ENCODE measurements at regions not wholly inside any gene's neighbourhood (a gene's known extent, or its start where the extent isn't known, plus 50 kb on each side); places are given as distances from the start of the nearest gene placed in this dataset.

- no peaks in the 10 kb centered on the region for H3K36me3 ChIP-seq (ENCODE audit: insufficient read depth)
- H3K9me2 ChIP-seq (ENCODE audit: insufficient read depth) = peaks cover 6% of the 10 kb centered on the region; the same call in 1 of the 2 replicates
- H4K20me1 ChIP-seq (replicated peaks; ENCODE audit: insufficient read depth) = no peaks in the 10 kb centered on the region
- no peak overlapping the region for H3K4me3 ChIP-seq
- no peak overlapping the region for H3K4me3 Mint-ChIP-seq
- no peaks in the 10 kb centered on the region for H3K36me3 Mint-ChIP-seq (ENCODE audit: low read depth)
- no peak for TF ChIP-seq POLR2AphosphoS5 (IDR thresholded peaks at IDR 0.05; ENCODE audit: low read depth)
- no peak for TF ChIP-seq ZNF114 (CRISPR knock-in tag; IDR thresholded peaks at IDR 0.05)
- no peak for TF ChIP-seq STAT1 (IDR thresholded peaks at IDR 0.05; ENCODE audit: unreplicated experiment)
- TF ChIP-seq ZNF462 (CRISPR knock-in tag; IDR thresholded peaks at IDR 0.05) = no peak
- no peak for TF ChIP-seq EZH2 (IDR thresholded peaks at IDR 0.05; ENCODE audit: low read depth, unreplicated experiment)
- TF ChIP-seq, protein P1, sequence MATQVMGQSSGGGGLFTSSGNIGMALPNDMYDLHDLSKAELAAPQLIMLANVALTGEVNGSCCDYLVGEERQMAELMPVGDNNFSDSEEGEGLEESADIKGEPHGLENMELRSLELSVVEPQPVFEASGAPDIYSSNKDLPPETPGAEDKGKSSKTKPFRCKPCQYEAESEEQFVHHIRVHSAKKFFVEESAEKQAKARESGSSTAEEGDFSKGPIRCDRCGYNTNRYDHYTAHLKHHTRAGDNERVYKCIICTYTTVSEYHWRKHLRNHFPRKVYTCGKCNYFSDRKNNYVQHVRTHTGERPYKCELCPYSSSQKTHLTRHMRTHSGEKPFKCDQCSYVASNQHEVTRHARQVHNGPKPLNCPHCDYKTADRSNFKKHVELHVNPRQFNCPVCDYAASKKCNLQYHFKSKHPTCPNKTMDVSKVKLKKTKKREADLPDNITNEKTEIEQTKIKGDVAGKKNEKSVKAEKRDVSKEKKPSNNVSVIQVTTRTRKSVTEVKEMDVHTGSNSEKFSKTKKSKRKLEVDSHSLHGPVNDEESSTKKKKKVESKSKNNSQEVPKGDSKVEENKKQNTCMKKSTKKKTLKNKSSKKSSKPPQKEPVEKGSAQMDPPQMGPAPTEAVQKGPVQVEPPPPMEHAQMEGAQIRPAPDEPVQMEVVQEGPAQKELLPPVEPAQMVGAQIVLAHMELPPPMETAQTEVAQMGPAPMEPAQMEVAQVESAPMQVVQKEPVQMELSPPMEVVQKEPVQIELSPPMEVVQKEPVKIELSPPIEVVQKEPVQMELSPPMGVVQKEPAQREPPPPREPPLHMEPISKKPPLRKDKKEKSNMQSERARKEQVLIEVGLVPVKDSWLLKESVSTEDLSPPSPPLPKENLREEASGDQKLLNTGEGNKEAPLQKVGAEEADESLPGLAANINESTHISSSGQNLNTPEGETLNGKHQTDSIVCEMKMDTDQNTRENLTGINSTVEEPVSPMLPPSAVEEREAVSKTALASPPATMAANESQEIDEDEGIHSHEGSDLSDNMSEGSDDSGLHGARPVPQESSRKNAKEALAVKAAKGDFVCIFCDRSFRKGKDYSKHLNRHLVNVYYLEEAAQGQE (IDR thresholded peaks at IDR 0.05; ENCODE audit: unreplicated experiment) = no peak
- TF ChIP-seq, protein P2, sequence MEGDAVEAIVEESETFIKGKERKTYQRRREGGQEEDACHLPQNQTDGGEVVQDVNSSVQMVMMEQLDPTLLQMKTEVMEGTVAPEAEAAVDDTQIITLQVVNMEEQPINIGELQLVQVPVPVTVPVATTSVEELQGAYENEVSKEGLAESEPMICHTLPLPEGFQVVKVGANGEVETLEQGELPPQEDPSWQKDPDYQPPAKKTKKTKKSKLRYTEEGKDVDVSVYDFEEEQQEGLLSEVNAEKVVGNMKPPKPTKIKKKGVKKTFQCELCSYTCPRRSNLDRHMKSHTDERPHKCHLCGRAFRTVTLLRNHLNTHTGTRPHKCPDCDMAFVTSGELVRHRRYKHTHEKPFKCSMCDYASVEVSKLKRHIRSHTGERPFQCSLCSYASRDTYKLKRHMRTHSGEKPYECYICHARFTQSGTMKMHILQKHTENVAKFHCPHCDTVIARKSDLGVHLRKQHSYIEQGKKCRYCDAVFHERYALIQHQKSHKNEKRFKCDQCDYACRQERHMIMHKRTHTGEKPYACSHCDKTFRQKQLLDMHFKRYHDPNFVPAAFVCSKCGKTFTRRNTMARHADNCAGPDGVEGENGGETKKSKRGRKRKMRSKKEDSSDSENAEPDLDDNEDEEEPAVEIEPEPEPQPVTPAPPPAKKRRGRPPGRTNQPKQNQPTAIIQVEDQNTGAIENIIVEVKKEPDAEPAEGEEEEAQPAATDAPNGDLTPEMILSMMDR (conservative IDR thresholded peaks at IDR 0.05; ENCODE audit: low read depth in 2 of 2) = no peak
- TF ChIP-seq, protein P3, sequence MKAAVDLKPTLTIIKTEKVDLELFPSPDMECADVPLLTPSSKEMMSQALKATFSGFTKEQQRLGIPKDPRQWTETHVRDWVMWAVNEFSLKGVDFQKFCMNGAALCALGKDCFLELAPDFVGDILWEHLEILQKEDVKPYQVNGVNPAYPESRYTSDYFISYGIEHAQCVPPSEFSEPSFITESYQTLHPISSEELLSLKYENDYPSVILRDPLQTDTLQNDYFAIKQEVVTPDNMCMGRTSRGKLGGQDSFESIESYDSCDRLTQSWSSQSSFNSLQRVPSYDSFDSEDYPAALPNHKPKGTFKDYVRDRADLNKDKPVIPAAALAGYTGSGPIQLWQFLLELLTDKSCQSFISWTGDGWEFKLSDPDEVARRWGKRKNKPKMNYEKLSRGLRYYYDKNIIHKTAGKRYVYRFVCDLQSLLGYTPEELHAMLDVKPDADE (IDR thresholded peaks at IDR 0.05) = no peak
- no peak for TF ChIP-seq CREB1 (CRISPR knock-in tag; IDR thresholded peaks at IDR 0.05; ENCODE audit: low read depth)
- TF ChIP-seq EZH2phosphoT487 (IDR thresholded peaks at IDR 0.05; ENCODE audit: unreplicated experiment) = no peak
- TF ChIP-seq ZNF331 (CRISPR knock-in tag; IDR thresholded peaks at IDR 0.05; ENCODE audit: low read depth) = no peak
- TF ChIP-seq JUNB (IDR thresholded peaks at IDR 0.05; ENCODE audit: unreplicated experiment) = no peak
- TF ChIP-seq NANOG (IDR thresholded peaks at IDR 0.05; ENCODE audit: borderline replicate concordance) = no peak
- H3K4me1 ChIP-seq (ENCODE audit: insufficient read depth) = no peaks in the 10 kb centered on the region
- ATAC-seq (no peak), DNase-seq (ENCODE audit: low spot score) (no peak)
- no peaks in the 10 kb centered on the region for H3K9me3 Mint-ChIP-seq
- no peaks in the 10 kb centered on the region for H3K79me2 ChIP-seq (replicated peaks; ENCODE audit: insufficient read depth)
- H3F3A ChIP-seq (replicated peaks; ENCODE audit: low read depth) = no peaks in the 10 kb centered on the region
- H3K4me1 Mint-ChIP-seq = no peaks in the 10 kb centered on the region
- no peak overlapping the region for H3K27ac ChIP-seq (ENCODE audit: low read depth)
- no peak overlapping the region for H2AFZ ChIP-seq
- H3K27me3 ChIP-seq (ENCODE audit: insufficient read depth) = no peaks in the 10 kb centered on the region
- no peaks in the 10 kb centered on the region for H3K27me3 Mint-ChIP-seq (ENCODE audit: insufficient read depth, low read depth, poor library complexity)
- no peak overlapping the region for H3K27ac Mint-ChIP-seq
- H3K4me2 ChIP-seq = no peak overlapping the region
Measured at GRCh38 chr10:64880546-64880945, 1359.3 kb downstream of the REEP3 start.
